Stomach (tissue), 8 donors: ENCODE measurements at regions not wholly inside any gene's neighbourhood (a gene's known extent, or its start where the extent isn't known, plus 50 kb on each side); places are given as distances from the start of the nearest gene placed in this dataset.
A peak's percentile ranks its signal among the peaks of the same experiment; 100 is the strongest.

ENCODE experiments used
- DNase-seq, 2 donors: peaks; one replicate each; pipeline versions ENCODE4 v3.0.0 to v3.0.0-alpha.2; 2013 to 2019
- H3K27ac ChIP-seq, 5 donors: fragments of 200-600 bp in 4 of 5; sonication (generic) in 4 of 5; one replicate each; pipeline ENCODE4 v1.5.1; 2013 to 2019; ENCODE audit warnings: mild to moderate bottlenecking in 1 of 5, moderate library complexity in 1 of 5
- H3K27me3 ChIP-seq, 3 donors: fragments of 200-600 bp; sonication (generic); one replicate each; pipeline ENCODE4 v1.5.1; 2017 to 2019; ENCODE audit warnings: mixed run types in 1 of 3
- H3K36me3 ChIP-seq, 4 donors: fragments of 200-600 bp; sonication (generic); 1 replicate in 3 of 4; 2 replicates in 1 of 4; pipeline ENCODE4 v1.5.1; 2016 to 2019
- H3K4me1 ChIP-seq, 4 donors: fragments of 200-600 bp; sonication (generic); one replicate each; pipeline ENCODE4 v1.5.1; 2016 to 2019
- H3K4me3 ChIP-seq, 4 donors: fragments of 200-600 bp; sonication (generic) in 3 of 4; one replicate each; pipeline ENCODE4 v1.5.1; 2016 to 2019; ENCODE audit warnings: mild to moderate bottlenecking in 1 of 4
- H3K9me3 ChIP-seq, 4 donors: fragments of 200-600 bp; sonication (generic); one replicate each; pipeline ENCODE4 v1.5.1; 2016 to 2019
- CTCF ChIP-seq, 7 experiments: fragments of 450-650 bp in 4 of 7; fragments of 200-600 bp in 3 of 7; sonication (generic) in 3 of 7; IDR thresholded peaks; one replicate each; pipeline ENCODE4 v1.5.1; 2016 to 2019; ENCODE audit warnings: antibody characterized with exemption in 7 of 7, control low read depth in 2 of 7, mild to moderate bottlenecking in 1 of 7
- EP300 ChIP-seq: sonication (generic); formaldehyde crosslinking; IDR thresholded peaks from one replicate; pipeline ENCODE4 v1.6.1; 2017; ENCODE audit warnings: antibody characterized with exemption
- POLR2A ChIP-seq, 4 donors: fragments of 450-650 bp; IDR thresholded peaks; one replicate each; pipeline ENCODE4 v1.6.1; 2016; ENCODE audit warnings: antibody characterized with exemption in 4 of 4, control low read depth in 2 of 4, mild to moderate bottlenecking in 1 of 4, moderate library complexity in 1 of 4
- POLR2AphosphoS5 ChIP-seq, 3 donors: sonication (generic); formaldehyde crosslinking; IDR thresholded peaks; one replicate each; pipeline ENCODE4 v1.6.1; 2016; ENCODE audit warnings: antibody characterized with exemption in 3 of 3
- WGBS, 5 donors: extraction: QIAGEN DNeasy Blood & Tissue Kit in 3 of 5; methylation state at CpG; one replicate each; pipeline versions ENCODE4 v1.1.5 to v1.1.7; 2013 to 2018; 5-methylcytosine and 5-hydroxymethylcytosine counted together
- intact Hi-C: fragments of 100-400 bp; cut with DNase I; formaldehyde crosslinking; loops from one replicate; pipeline ENCODE4 v1.15.1; 2023; ENCODE audit warnings: low total_unique reads
- donor health status: healthy with polysubstance abuse.
- donor health status: Bipolar disorder and iron deficiency.
- donor health status: healthy.

- Histone ChIP-seq H3K4me1 (no peaks in the 10 kb centered on the region), H3K27ac (no peak overlapping the region), H3K27me3 (no peaks in the 10 kb centered on the region), H3K4me3 (no peak overlapping the region), H3K9me3 (no peaks in the 10 kb centered on the region), H3K36me3 (no peaks in the 10 kb centered on the region)
- no peak for DNase-seq
- TF ChIP-seq EP300 = no peak
- TF ChIP-seq POLR2AphosphoS5 (IDR thresholded peaks at IDR 0.05) = no peak
- TF ChIP-seq CTCF (IDR thresholded peaks at IDR 0.05) = no peak
- no peak for TF ChIP-seq POLR2A (IDR thresholded peaks at IDR 0.05)
- WGBS, 5 donors = 88 to 99% (median 92%) methylated on average over 1 of the region's 1 CpG
- intact Hi-C loops = no loop called here
Measured at GRCh38 chr12:115444346-115444745, 760.4 kb upstream of the TBX3 start.

- intact Hi-C loops = no loop called here
- Histone ChIP-seq H3K4me1 (no peaks in the 10 kb centered on the region), H3K9me3 (no peaks in the 10 kb centered on the region), H3K27me3 (no peaks in the 10 kb centered on the region), H3K36me3 (no peaks in the 10 kb centered on the region), H3K4me3 (no peak overlapping the region), H3K27ac (no peak overlapping the region)
- WGBS, 5 donors = 79 to 87% (median 85%) methylated on average over 4 of the region's 4 CpGs
- no peak for TF ChIP-seq POLR2A (IDR thresholded peaks at IDR 0.05)
- no peak for TF ChIP-seq CTCF (IDR thresholded peaks at IDR 0.05)
- no peak for TF ChIP-seq EP300
- TF ChIP-seq POLR2AphosphoS5 (IDR thresholded peaks at IDR 0.05) = no peak
- no peak for DNase-seq
Measured at GRCh38 chr12:115443351-115443938, 759.5 kb upstream of the TBX3 start.

- intact Hi-C loops = no loop called here
- Histone ChIP-seq H3K4me3 (no peak overlapping the region), H3K27me3 (no peaks in the 10 kb centered on the region), H3K36me3 (no peaks in the 10 kb centered on the region), H3K9me3 (no peaks in the 10 kb centered on the region), H3K4me1 (no peaks in the 10 kb centered on the region), H3K27ac (no peak overlapping the region)
- WGBS, 5 donors = 44 to 61% (median 58%) methylated on average over 3 of the region's 3 CpGs
- DNase-seq = peak; percentile 42 to 48
- TF ChIP-seq POLR2A (IDR thresholded peaks at IDR 0.05) (no peak), POLR2AphosphoS5 (IDR thresholded peaks at IDR 0.05) (peak in 1 of 3 donors; percentile 30)
Measured at GRCh38 chr12:115440438-115440837, 756.5 kb upstream of the TBX3 start.

- H3K4me1 ChIP-seq = no peaks in the 10 kb centered on the region
- H3K9me3 ChIP-seq = no peaks in the 10 kb centered on the region
- no peak overlapping the region for H3K27ac ChIP-seq
- TF ChIP-seq POLR2A (IDR thresholded peaks at IDR 0.05) (no peak), CTCF (IDR thresholded peaks at IDR 0.05) (no peak), POLR2AphosphoS5 (IDR thresholded peaks at IDR 0.05) (no peak), EP300 (no peak)
- H3K27me3 ChIP-seq = no peaks in the 10 kb centered on the region
- H3K36me3 ChIP-seq = no peaks in the 10 kb centered on the region
- intact Hi-C loops = no loop called here
- no peak for DNase-seq
- 57 to 81% (median 69%) methylated on average over 2 of the region's 2 CpGs for WGBS, 5 donors
- no peak overlapping the region for H3K4me3 ChIP-seq
Measured at GRCh38 chr12:115439008-115439601, 755.1 kb upstream of the TBX3 start.

GRCh38 chr12:115438314-115438713 is 754.3 kb upstream of the TBX3 start:
- Histone ChIP-seq H3K4me3 (no peak overlapping the region), H3K27me3 (no peaks in the 10 kb centered on the region), H3K4me1 (no peaks in the 10 kb centered on the region), H3K36me3 (no peaks in the 10 kb centered on the region), H3K9me3 (no peaks in the 10 kb centered on the region), H3K27ac (no peak overlapping the region)
- DNase-seq = no peak
- intact Hi-C loops = no loop called here
- no peak for TF ChIP-seq EP300
- no peak for TF ChIP-seq POLR2A (IDR thresholded peaks at IDR 0.05)
- TF ChIP-seq CTCF (IDR thresholded peaks at IDR 0.05) = no peak
- no peak for TF ChIP-seq POLR2AphosphoS5 (IDR thresholded peaks at IDR 0.05)
- 47 to 93% (median 89%) methylated on average over 4 of the region's 4 CpGs for WGBS, 5 donors
